Spleen (tissue), 7 donors: ENCODE measurements at regions not wholly inside any gene's neighbourhood (a gene's known extent, or its start where the extent isn't known, plus 50 kb on each side); places are given as distances from the start of the nearest gene placed in this dataset.

Experiments used
- POLR2A ChIP-seq, 3 donors: fragments of 450-650 bp; IDR thresholded peaks; one replicate each; pipeline ENCODE4 v1.5.1; 2017; ENCODE audit warnings: antibody characterized with exemption in 3 of 3, mild to moderate bottlenecking in 1 of 3
- POLR2AphosphoS5 ChIP-seq, 3 donors: sonication (generic); formaldehyde crosslinking; IDR thresholded peaks; one replicate each; pipeline ENCODE4 v1.5.1; 2017; ENCODE audit warnings: antibody characterized with exemption in 3 of 3
- TF ChIP-seq, protein P1 (sequence below), 11 experiments: fragments of 200-600 bp in 7 of 11; fragments of 450-650 bp in 4 of 11; sonication (generic) in 4 of 11; IDR thresholded peaks in 8 of 11; conservative IDR thresholded peaks in 3 of 11; 1 replicate in 7 of 11; 2 replicates in 4 of 11; pipeline versions ENCODE4 v1.4.0 to v1.8.0; 2016 to 2021; ENCODE audit warnings: antibody characterized with exemption in 11 of 11, inconsistent platforms in 4 of 11, mild to moderate bottlenecking in 1 of 11
- donor health status: DM: no; HTN: no; CAD: no; lungs with moderate emphysema.
- donor health status: DM: no; HTN: no; CAD: no.
- donor health status: DM: no; HTN: no; CAD: no.

- TF ChIP-seq, protein P1, sequence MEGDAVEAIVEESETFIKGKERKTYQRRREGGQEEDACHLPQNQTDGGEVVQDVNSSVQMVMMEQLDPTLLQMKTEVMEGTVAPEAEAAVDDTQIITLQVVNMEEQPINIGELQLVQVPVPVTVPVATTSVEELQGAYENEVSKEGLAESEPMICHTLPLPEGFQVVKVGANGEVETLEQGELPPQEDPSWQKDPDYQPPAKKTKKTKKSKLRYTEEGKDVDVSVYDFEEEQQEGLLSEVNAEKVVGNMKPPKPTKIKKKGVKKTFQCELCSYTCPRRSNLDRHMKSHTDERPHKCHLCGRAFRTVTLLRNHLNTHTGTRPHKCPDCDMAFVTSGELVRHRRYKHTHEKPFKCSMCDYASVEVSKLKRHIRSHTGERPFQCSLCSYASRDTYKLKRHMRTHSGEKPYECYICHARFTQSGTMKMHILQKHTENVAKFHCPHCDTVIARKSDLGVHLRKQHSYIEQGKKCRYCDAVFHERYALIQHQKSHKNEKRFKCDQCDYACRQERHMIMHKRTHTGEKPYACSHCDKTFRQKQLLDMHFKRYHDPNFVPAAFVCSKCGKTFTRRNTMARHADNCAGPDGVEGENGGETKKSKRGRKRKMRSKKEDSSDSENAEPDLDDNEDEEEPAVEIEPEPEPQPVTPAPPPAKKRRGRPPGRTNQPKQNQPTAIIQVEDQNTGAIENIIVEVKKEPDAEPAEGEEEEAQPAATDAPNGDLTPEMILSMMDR (IDR thresholded peaks at IDR 0.05 in 8 of 11, conservative IDR thresholded peaks at IDR 0.05 in 3 of 11), result no peak
- TF ChIP-seq POLR2A (IDR thresholded peaks at IDR 0.05), result no peak
- no peak for TF ChIP-seq POLR2AphosphoS5 (IDR thresholded peaks at IDR 0.05)
Measured at GRCh38 chr6:130583268-130583667, 217.5 kb downstream of the TMEM200A start.
